Skeletal muscle tissue (tissue), 3 donors: ENCODE measurements at regions not wholly inside any gene's neighbourhood (a gene's known extent, or its start where the extent isn't known, plus 50 kb on each side); places are given as distances from the start of the nearest gene placed in this dataset.

Experiments
- H3K27ac ChIP-seq: one replicate; pipeline ENCODE4 v1.7.0; 2013; ENCODE audit warnings: mild to moderate bottlenecking, low read depth, low read length, inconsistent platforms
- H3K27me3 ChIP-seq, 3 donors: one replicate each; pipeline ENCODE4 v1.7.0; 2013; ENCODE audit warnings: low read length in 3 of 3; ENCODE audit not compliant: control insufficient read depth in 3 of 3, insufficient read depth in 3 of 3
- H3K36me3 ChIP-seq, 3 donors: one replicate each; pipeline ENCODE4 v1.7.0; 2013; ENCODE audit warnings: low read length in 3 of 3; ENCODE audit not compliant: control insufficient read depth in 3 of 3, insufficient read depth in 3 of 3
- H3K4me1 ChIP-seq, 3 donors: one replicate each; pipeline ENCODE4 v1.7.0; 2013; ENCODE audit warnings: low read length in 3 of 3, mild to moderate bottlenecking in 3 of 3; ENCODE audit not compliant: control insufficient read depth in 3 of 3, insufficient read depth in 3 of 3
- H3K4me3 ChIP-seq, 3 donors: one replicate each; pipeline ENCODE4 v1.7.0; 2013; ENCODE audit warnings: low read length in 3 of 3
- H3K9ac ChIP-seq, 3 donors: one replicate each; pipeline ENCODE4 v1.7.0; 2013; ENCODE audit warnings: low read length in 3 of 3, mild to moderate bottlenecking in 3 of 3, moderate library complexity in 2 of 3, low read depth in 1 of 3
- H3K9me3 ChIP-seq, 3 donors: one replicate each; pipeline ENCODE4 v1.7.0; 2013; ENCODE audit warnings: low read length in 3 of 3; ENCODE audit not compliant: control insufficient read depth in 3 of 3
- donor health status: Osteomylitis.

GRCh38 chr4:123216946-123217345 lies 179.6 kb upstream of the SPRY1 start:
- no peak overlapping the region for H3K4me3 ChIP-seq
- no peaks in the 10 kb centered on the region for H3K27me3 ChIP-seq
- no peak overlapping the region for H3K27ac ChIP-seq
- H3K9me3 ChIP-seq, result no peaks in the 10 kb centered on the region
- no peaks in the 10 kb centered on the region for H3K4me1 ChIP-seq
- H3K9ac ChIP-seq, result no peak overlapping the region
- no peaks in the 10 kb centered on the region for H3K36me3 ChIP-seq

- H3K27ac ChIP-seq, result no peak overlapping the region
- H3K4me1 ChIP-seq, result no peaks in the 10 kb centered on the region
- H3K9ac ChIP-seq, result no peak overlapping the region
- no peaks in the 10 kb centered on the region for H3K9me3 ChIP-seq
- no peaks in the 10 kb centered on the region for H3K36me3 ChIP-seq
- no peak overlapping the region for H3K4me3 ChIP-seq
- no peaks in the 10 kb centered on the region for H3K27me3 ChIP-seq
These were observed 178.9 kb upstream of the SPRY1 start for GRCh38 chr4:123217664-123218063.

GRCh38 chr4:123218981-123219380 lies 177.6 kb upstream of the SPRY1 start:
- Histone ChIP-seq H3K4me1 (no peaks in the 10 kb centered on the region), H3K4me3 (no peak overlapping the region), H3K27me3 (no peaks in the 10 kb centered on the region), H3K27ac (no peak overlapping the region), H3K9ac (no peak overlapping the region), H3K9me3 (no peaks in the 10 kb centered on the region), H3K36me3 (no peaks in the 10 kb centered on the region)

GRCh38 chr4:123229286-123229685 lies 167.3 kb upstream of the SPRY1 start:
- Histone ChIP-seq H3K9ac (no peak overlapping the region), H3K27ac (no peak overlapping the region), H3K27me3 (no peaks in the 10 kb centered on the region), H3K4me1 (no peaks in the 10 kb centered on the region), H3K4me3 (no peak overlapping the region), H3K9me3 (no peaks in the 10 kb centered on the region), H3K36me3 (no peaks in the 10 kb centered on the region)

GRCh38 chr4:123230061-123230460 lies 166.5 kb upstream of the SPRY1 start:
- no peaks in the 10 kb centered on the region for H3K27me3 ChIP-seq
- H3K4me1 ChIP-seq, result no peaks in the 10 kb centered on the region
- no peak overlapping the region for H3K4me3 ChIP-seq
- H3K9ac ChIP-seq, result no peak overlapping the region
- H3K9me3 ChIP-seq, result no peaks in the 10 kb centered on the region
- H3K27ac ChIP-seq, result no peak overlapping the region
- no peaks in the 10 kb centered on the region for H3K36me3 ChIP-seq

- H3K36me3 ChIP-seq, result no peaks in the 10 kb centered on the region
- no peaks in the 10 kb centered on the region for H3K27me3 ChIP-seq
- H3K9ac ChIP-seq, result no peak overlapping the region
- no peak overlapping the region for H3K4me3 ChIP-seq
- no peak overlapping the region for H3K27ac ChIP-seq
- H3K9me3 ChIP-seq, result no peaks in the 10 kb centered on the region
- peaks cover 0 to 5% (median 0%) of the 10 kb centered on the region in 3 donors for H3K4me1 ChIP-seq
These were observed 164.2 kb upstream of the SPRY1 start for GRCh38 chr4:123232439-123232838.

- H3K27me3 ChIP-seq, result no peaks in the 10 kb centered on the region
- H3K9me3 ChIP-seq, result no peaks in the 10 kb centered on the region
- H3K4me3 ChIP-seq, result no peak overlapping the region
- H3K36me3 ChIP-seq, result no peaks in the 10 kb centered on the region
- H3K9ac ChIP-seq, result no peak overlapping the region
- H3K4me1 ChIP-seq, result peaks cover 0 to 5% (median 0%) of the 10 kb centered on the region in 3 donors
- H3K27ac ChIP-seq, result no peak overlapping the region
These were observed 163.3 kb upstream of the SPRY1 start for GRCh38 chr4:123233136-123233768.

GRCh38 chr4:123234955-123235354 lies 161.6 kb upstream of the SPRY1 start:
- Histone ChIP-seq H3K9ac (no peak overlapping the region), H3K9me3 (no peaks in the 10 kb centered on the region), H3K4me1 (peaks cover 0 to 5% (median 0%) of the 10 kb centered on the region in 3 donors), H3K4me3 (no peak overlapping the region), H3K27ac (no peak overlapping the region), H3K27me3 (no peaks in the 10 kb centered on the region), H3K36me3 (no peaks in the 10 kb centered on the region)

GRCh38 chr4:123235431-123235830 lies 161.2 kb upstream of the SPRY1 start:
- Histone ChIP-seq H3K4me3 (no peak overlapping the region), H3K36me3 (no peaks in the 10 kb centered on the region), H3K9ac (no peak overlapping the region), H3K27ac (no peak overlapping the region), H3K9me3 (no peaks in the 10 kb centered on the region), H3K27me3 (no peaks in the 10 kb centered on the region), H3K4me1 (peaks cover 0 to 5% (median 0%) of the 10 kb centered on the region in 3 donors)

- no peaks in the 10 kb centered on the region for H3K36me3 ChIP-seq
- no peaks in the 10 kb centered on the region for H3K9me3 ChIP-seq
- no peak overlapping the region for H3K9ac ChIP-seq
- no peak overlapping the region for H3K27ac ChIP-seq
- no peaks in the 10 kb centered on the region for H3K27me3 ChIP-seq
- H3K4me3 ChIP-seq, result no peak overlapping the region
- peaks cover 0 to 5% (median 0%) of the 10 kb centered on the region in 3 donors for H3K4me1 ChIP-seq
These were observed 160.0 kb upstream of the SPRY1 start for GRCh38 chr4:123236606-123237005.
